NOMO-1 treated with DMSO at 0.1 percent for 48 hours (cell line): ENCODE measurements at regions not wholly inside any gene's neighbourhood (a gene's known extent, or its start where the extent isn't known, plus 50 kb on each side); places are given as distances from the start of the nearest gene placed in this dataset.
A peak's percentile ranks its signal among the peaks of the same experiment; 100 is the strongest.
"Not testable (repeated sequence)": the region's sequence is repeated elsewhere in the genome, so short reads cannot be mapped to it uniquely, and the experiment has no call there.

ENCODE experiments used
- DNase-seq: peaks from one replicate; lab custom pipeline; 2025; ENCODE audit not compliant: unreplicated experiment; lab: John Stamatoyannopoulos, UW

GRCh38 chr2:171266102-171266501, 105.4 kb upstream of the TLK1 start:
- peak; percentile 9 for DNase-seq

- DNase-seq = not testable (repeated sequence)
Measured at GRCh38 chr2:171261529-171261928, 100.8 kb upstream of the TLK1 start.

- peak; percentile 78 for DNase-seq
Measured at GRCh38 chr2:171260471-171261424, 100.1 kb upstream of the TLK1 start.

- DNase-seq = no peak
Measured at GRCh38 chr2:171254666-171255065, 94.0 kb upstream of the TLK1 start.

GRCh38 chr2:171253900-171254650, 93.4 kb upstream of the TLK1 start:
- no peak for DNase-seq

- no peak for DNase-seq
Measured at GRCh38 chr2:171253279-171253678, 92.6 kb upstream of the TLK1 start.

- DNase-seq = no peak
Measured at GRCh38 chr2:171249689-171250088, 89.0 kb upstream of the TLK1 start.

GRCh38 chr2:171247741-171248662, 87.3 kb upstream of the TLK1 start:
- DNase-seq = peak; percentile 77

GRCh38 chr2:171244970-171245782, 84.5 kb upstream of the TLK1 start:
- no peak for DNase-seq

- DNase-seq = no peak
Measured at GRCh38 chr2:171244466-171244969, 83.8 kb upstream of the TLK1 start.

- DNase-seq = no peak
Measured at GRCh38 chr2:171241771-171242170, 81.1 kb upstream of the TLK1 start.

GRCh38 chr2:171238946-171239345, 78.3 kb upstream of the TLK1 start:
- DNase-seq = no peak

- peak; percentile 30 for DNase-seq
Measured at GRCh38 chr2:171237751-171238505, 77.2 kb upstream of the TLK1 start.

GRCh38 chr2:171235262-171235881, 74.7 kb upstream of the TLK1 start:
- DNase-seq = no peak

- no peak for DNase-seq
Measured at GRCh38 chr2:171230176-171230575, 69.5 kb upstream of the TLK1 start.

- DNase-seq = no peak
Measured at GRCh38 chr2:171228826-171229225, 68.1 kb upstream of the TLK1 start.

- DNase-seq = no peak
Measured at GRCh38 chr2:171227066-171227782, 66.5 kb upstream of the TLK1 start.

- DNase-seq = no peak
Measured at GRCh38 chr2:171226461-171226860, 65.8 kb upstream of the TLK1 start.
